RWPE2 (cell line): ENCODE measurements at regions not wholly inside any gene's neighbourhood (a gene's known extent, or its start where the extent isn't known, plus 50 kb on each side); places are given as distances from the start of the nearest gene placed in this dataset.

Experiments used
- ATAC-seq: fragments of 200-7000 bp; cut with Tn5 transposase; 3 replicates; pipeline ENCODE4 v1.9.1; 2021; ENCODE audit warnings: low read depth
- DNase-seq: peaks from one replicate; pipeline ENCODE4 v3.0.0-alpha.2; 2020; ENCODE audit warnings: low spot score
- H3K27ac ChIP-seq: fragments of 450-650 bp; 2 replicates; pipeline ENCODE4 v1.5.1; 2017; ENCODE audit warnings: mild to moderate bottlenecking; ENCODE audit not compliant: poor library complexity, severe bottlenecking
- H3K27me3 ChIP-seq: fragments of 250-450 bp; sonication (Bioruptor Pico); 2 replicates; pipeline ENCODE4 v1.5.1; 2021; ENCODE audit warnings: mild to moderate bottlenecking, moderate library complexity; ENCODE audit not compliant: insufficient read depth, poor library complexity, severe bottlenecking
- H3K36me3 ChIP-seq: fragments of 250-450 bp; sonication (Bioruptor Pico); 2 replicates; pipeline ENCODE4 v1.5.1; 2020; ENCODE audit warnings: low read depth, mild to moderate bottlenecking, moderate library complexity
- H3K4me1 ChIP-seq: fragments of 250-450 bp; sonication (Bioruptor Pico); 2 replicates; pipeline ENCODE4 v1.5.1; 2021; ENCODE audit warnings: mild to moderate bottlenecking, moderate library complexity; ENCODE audit not compliant: insufficient read depth, poor library complexity, severe bottlenecking
- H3K4me3 ChIP-seq: fragments of 250-450 bp; sonication (Bioruptor Pico); 2 replicates; pipeline ENCODE4 v1.5.1; 2021; ENCODE audit warnings: mild to moderate bottlenecking, moderate library complexity; ENCODE audit not compliant: severe bottlenecking
- H3K9me3 ChIP-seq: fragments of 250-450 bp; sonication (Bioruptor Pico); 2 replicates; pipeline ENCODE4 v1.5.1; 2021; ENCODE audit warnings: mild to moderate bottlenecking, moderate library complexity; ENCODE audit not compliant: severe bottlenecking
- CTCF ChIP-seq: fragments of 450-650 bp; IDR thresholded peaks from one replicate; pipeline ENCODE4 v1.5.1; 2017; ENCODE audit warnings: mild to moderate bottlenecking, moderate library complexity; ENCODE audit not compliant: poor library complexity, severe bottlenecking

DNA sequence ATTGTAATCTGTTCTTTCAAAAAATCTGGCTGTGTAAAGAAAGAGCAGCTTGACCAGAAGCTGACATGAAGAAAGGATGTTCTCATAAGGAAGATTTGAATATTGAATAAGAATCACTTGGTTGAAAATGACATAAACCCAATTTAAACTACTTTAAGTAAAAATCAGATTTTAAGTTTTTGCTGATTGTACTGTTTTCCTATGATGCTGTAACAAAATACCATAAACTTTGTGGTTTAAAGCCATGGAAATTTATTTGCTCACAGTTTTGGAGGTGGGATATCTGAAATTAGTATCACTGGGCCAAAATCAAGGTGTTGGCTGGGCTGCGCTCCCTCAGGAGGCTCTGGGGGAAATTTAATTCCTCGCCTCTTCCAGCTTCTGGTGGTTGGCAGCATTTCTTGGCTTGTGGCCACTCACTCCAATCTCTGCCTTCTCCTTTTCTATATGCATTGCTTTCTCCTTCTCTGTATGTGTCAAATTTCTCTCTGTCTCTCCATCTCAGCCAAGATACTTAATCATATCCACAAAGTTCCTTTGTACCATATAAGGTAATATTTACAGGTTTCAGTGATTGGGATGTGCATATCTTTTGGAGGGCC is 141.2 kb upstream of the ZFP64 start:
- DNase-seq, result no peak
- no peaks in the 10 kb centered on the region for H3K27me3 ChIP-seq
- H3K36me3 ChIP-seq, result no peaks in the 10 kb centered on the region
- no peak overlapping the region for H3K27ac ChIP-seq
- H3K4me1 ChIP-seq, result no peaks in the 10 kb centered on the region
- no peaks in the 10 kb centered on the region for H3K9me3 ChIP-seq
- TF ChIP-seq CTCF, result no peak
- ATAC-seq, result no peak
- no peak overlapping the region for H3K4me3 ChIP-seq

DNA sequence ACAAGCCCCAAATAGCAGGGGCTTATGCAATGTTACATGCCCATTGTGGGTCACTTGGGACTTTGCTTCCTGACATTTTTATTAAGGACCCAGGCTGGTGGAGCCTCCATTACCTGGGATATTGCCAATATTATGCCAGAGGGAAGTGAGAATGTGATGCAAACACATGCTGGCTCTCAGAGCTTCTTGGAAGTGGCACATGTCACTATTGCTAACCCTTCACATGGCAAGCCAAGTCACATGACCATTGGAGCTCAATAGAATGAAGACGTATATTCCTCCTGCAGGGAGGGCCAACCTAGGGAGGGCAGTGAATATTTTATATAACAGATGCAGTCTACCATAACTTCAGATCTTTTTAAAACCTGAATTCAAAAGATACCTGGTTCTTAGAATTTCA is 140.7 kb upstream of the ZFP64 start:
- ATAC-seq, result no peak
- Histone ChIP-seq H3K4me1 (no peaks in the 10 kb centered on the region), H3K27ac (no peak overlapping the region), H3K27me3 (no peaks in the 10 kb centered on the region), H3K36me3 (no peaks in the 10 kb centered on the region), H3K9me3 (no peaks in the 10 kb centered on the region), H3K4me3 (no peak overlapping the region)
- DNase-seq, result no peak
- no peak for TF ChIP-seq CTCF

DNA sequence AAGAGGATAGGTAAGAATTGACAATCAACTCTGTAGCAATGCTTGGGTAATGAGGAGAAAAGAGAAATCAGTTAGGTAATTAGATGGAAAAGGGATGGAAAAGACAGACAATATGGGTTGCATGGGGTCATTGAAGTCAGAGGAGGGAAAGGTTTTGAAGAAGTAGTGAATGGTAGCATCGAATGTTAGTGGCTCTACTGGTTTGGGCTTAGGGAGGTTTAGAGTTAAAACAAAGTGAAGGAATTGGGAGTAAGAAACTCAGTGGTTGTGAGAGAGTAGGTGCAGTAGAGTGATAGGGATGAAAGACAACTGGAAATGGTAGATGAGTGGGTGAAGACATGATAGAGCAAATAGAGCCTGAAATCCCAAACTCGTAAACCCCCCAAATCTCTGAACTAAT is 140.1 kb upstream of the ZFP64 start:
- TF ChIP-seq CTCF, result no peak
- Histone ChIP-seq H3K9me3 (no peaks in the 10 kb centered on the region), H3K36me3 (no peaks in the 10 kb centered on the region), H3K4me3 (no peak overlapping the region), H3K4me1 (no peaks in the 10 kb centered on the region), H3K27ac (no peak overlapping the region), H3K27me3 (no peaks in the 10 kb centered on the region)
- no peak for ATAC-seq
- DNase-seq, result no peak

DNA sequence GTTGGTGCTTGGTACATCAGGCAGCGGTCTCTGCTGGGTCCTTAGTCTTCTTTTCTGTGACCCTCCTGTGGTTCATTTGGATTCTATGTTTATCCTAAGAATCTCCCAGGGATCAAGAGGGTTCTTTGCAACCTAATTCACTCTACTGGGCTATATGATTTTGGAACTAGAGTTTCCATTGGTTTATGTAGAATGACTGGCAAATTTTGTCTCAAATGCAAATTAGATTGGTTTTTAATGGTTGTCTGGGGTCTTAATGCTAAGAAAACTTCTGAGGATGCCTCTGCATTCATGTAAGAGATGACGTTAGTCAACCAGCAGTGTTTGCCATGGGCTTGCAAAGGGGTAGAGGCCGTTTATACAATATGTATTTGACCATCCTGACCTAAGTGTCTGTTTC is 129.8 kb upstream of the ZFP64 start:
- Histone ChIP-seq H3K27me3 (peaks cover 5% of the 10 kb centered on the region), H3K4me1 (no peaks in the 10 kb centered on the region), H3K27ac (no peak overlapping the region), H3K36me3 (no peaks in the 10 kb centered on the region), H3K9me3 (no peaks in the 10 kb centered on the region), H3K4me3 (no peak overlapping the region)
- TF ChIP-seq CTCF, result no peak
- no peak for DNase-seq
- ATAC-seq, result no peak

GRCh38 chr20:52318651-52319050 is 127.1 kb upstream of the ZFP64 start:
- H3K4me3 ChIP-seq, result no peak overlapping the region
- no peak for TF ChIP-seq CTCF
- DNase-seq (peak; percentile 54), ATAC-seq (no peak)
- H3K9me3 ChIP-seq, result no peaks in the 10 kb centered on the region
- no peaks in the 10 kb centered on the region for H3K36me3 ChIP-seq
- H3K27me3 ChIP-seq, result no peaks in the 10 kb centered on the region
- no peaks in the 10 kb centered on the region for H3K4me1 ChIP-seq
- no peak overlapping the region for H3K27ac ChIP-seq
